IPS-15b (cell line): ENCODE measurements at regions not wholly inside any gene's neighbourhood (a gene's known extent, or its start where the extent isn't known, plus 50 kb on each side); places are given as distances from the start of the nearest gene placed in this dataset.

Experiments
- H3K27me3 ChIP-seq: one replicate; pipeline ENCODE4 v1.6.1; 2013; ENCODE audit warnings: low read length; ENCODE audit not compliant: control insufficient read depth, insufficient read depth
- H3K36me3 ChIP-seq: one replicate; pipeline ENCODE4 v1.6.1; 2013; ENCODE audit warnings: low read length; ENCODE audit not compliant: control insufficient read depth, insufficient read depth
- H3K4me1 ChIP-seq: one replicate; pipeline ENCODE4 v1.6.1; 2013; ENCODE audit warnings: mild to moderate bottlenecking, low read length; ENCODE audit not compliant: control insufficient read depth, insufficient read depth
- H3K4me3 ChIP-seq: one replicate; pipeline ENCODE4 v1.5.1; 2013; ENCODE audit warnings: low read depth, low read length
- H3K9ac ChIP-seq: one replicate; pipeline ENCODE4 v1.6.1; 2013; ENCODE audit warnings: low read depth, mild to moderate bottlenecking, low read length
- H3K9me3 ChIP-seq: one replicate; pipeline ENCODE4 v1.6.1; 2013; ENCODE audit warnings: mild to moderate bottlenecking, low read length; ENCODE audit not compliant: control insufficient read depth, insufficient read depth

DNA sequence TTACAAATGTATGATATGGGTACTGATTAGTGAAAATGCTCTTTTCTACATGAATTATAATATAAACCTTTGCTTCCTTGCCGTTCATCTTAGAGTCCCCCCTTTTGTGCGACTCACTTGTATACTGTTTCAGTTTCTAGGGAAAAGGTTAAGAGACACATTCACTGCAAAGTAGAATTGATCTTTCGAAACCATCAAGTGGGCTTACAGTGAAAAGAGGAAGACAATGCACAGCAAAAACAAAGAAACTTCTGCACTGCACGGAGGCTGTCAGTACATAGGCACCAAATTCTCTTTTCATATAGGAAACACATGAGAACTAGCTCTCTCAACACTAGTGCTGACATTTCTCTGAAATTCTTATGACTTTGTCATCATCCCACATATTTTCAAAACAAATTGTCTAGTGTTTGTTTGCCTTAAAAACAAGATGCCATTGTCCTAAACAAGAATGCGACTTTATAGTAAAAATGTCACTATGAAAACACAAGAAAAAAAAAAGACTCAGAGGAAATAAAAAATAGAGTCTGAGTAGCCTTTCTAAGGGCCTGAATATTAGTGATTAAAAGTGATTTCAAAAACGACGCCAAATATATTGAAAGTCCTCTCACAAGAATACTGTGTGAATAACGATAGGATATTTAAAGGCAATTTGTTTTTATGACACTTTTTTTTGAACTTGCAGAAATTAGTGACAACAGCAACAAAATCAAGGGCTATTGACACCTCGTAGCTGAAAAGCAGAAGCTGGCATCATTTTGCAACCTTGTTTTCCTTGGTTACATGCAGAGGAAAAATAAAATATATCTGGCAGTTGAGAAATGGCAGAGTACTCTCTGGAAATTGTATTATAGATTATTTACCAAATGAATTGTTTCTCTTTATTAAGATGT is 827.0 kb downstream of the BCL11A start:
- Histone ChIP-seq H3K4me1 (no peaks in the 10 kb centered on the region), H3K4me3 (no peak overlapping the region), H3K36me3 (no peaks in the 10 kb centered on the region), H3K9ac (no peak overlapping the region), H3K27me3 (no peaks in the 10 kb centered on the region), H3K9me3 (no peaks in the 10 kb centered on the region)

GRCh38 chr2:59724746-59725145 is 828.7 kb downstream of the BCL11A start:
- Histone ChIP-seq H3K4me3 (no peak overlapping the region), H3K27me3 (no peaks in the 10 kb centered on the region), H3K9me3 (no peaks in the 10 kb centered on the region), H3K4me1 (no peaks in the 10 kb centered on the region), H3K9ac (no peak overlapping the region), H3K36me3 (no peaks in the 10 kb centered on the region)

DNA sequence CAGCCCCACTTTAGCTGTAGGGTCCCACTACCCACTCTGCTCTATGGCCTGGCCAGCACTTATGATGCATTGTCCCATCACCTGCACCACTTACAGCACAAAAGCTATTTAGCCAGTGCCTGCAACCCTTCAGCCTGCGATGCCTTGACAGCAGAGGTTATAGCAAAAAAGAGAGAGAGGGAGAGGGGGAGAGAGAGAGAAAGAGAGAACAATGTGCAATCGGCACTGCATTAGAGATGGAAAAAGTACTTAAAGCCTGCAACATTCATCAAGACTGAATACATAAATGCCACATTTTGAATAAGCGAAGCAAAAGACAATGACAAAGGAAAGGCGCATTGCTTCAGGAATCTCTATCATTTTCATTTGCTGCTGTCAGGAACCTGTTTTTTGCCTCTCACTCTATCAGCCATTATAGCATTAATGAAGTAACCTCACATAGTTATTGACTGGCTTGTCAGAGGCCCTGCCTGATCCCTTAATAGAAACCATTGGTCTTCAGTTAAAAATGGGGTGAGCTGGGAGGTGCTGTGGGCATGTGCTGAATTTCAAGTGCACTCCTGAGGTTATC is 833.1 kb downstream of the BCL11A start:
- no peaks in the 10 kb centered on the region for H3K4me1 ChIP-seq
- no peak overlapping the region for H3K9ac ChIP-seq
- H3K4me3 ChIP-seq, result no peak overlapping the region
- no peaks in the 10 kb centered on the region for H3K36me3 ChIP-seq
- H3K27me3 ChIP-seq, result no peaks in the 10 kb centered on the region
- no peaks in the 10 kb centered on the region for H3K9me3 ChIP-seq

DNA sequence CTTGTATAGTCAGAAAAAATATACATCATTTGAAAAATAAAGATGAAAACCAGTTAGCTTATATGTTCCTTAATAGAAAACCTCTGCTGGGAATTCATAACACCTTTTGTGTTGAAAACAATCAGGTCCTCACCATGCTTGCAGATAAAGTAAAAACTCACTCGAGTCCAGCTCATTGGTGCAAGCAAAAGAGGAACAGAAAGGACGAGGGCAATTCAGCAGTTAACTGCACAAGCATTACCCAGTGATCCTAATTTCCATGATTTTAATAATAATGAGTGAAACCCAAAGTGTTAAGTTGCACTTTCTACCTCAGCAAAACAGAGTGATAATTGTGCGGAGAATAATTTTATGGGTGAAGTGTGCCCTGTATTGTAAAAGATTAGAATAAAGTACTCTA is 839.9 kb downstream of the BCL11A start:
- H3K9ac ChIP-seq, result no peak overlapping the region

GRCh38 chr2:59711121-59711520 is 842.3 kb downstream of the BCL11A start:
- Histone ChIP-seq H3K9ac (no peak overlapping the region), H3K36me3 (no peaks in the 10 kb centered on the region), H3K27me3 (no peaks in the 10 kb centered on the region), H3K9me3 (no peaks in the 10 kb centered on the region), H3K4me3 (no peak overlapping the region), H3K4me1 (no peaks in the 10 kb centered on the region)

More for the DNA sequence above, 839.9 kb downstream of the BCL11A start:
- Histone ChIP-seq H3K9me3 (no peaks in the 10 kb centered on the region), H3K36me3 (no peaks in the 10 kb centered on the region), H3K4me1 (no peaks in the 10 kb centered on the region), H3K27me3 (no peaks in the 10 kb centered on the region), H3K4me3 (no peak overlapping the region)

GRCh38 chr2:59706729-59707128 is 846.7 kb downstream of the BCL11A start:
- Histone ChIP-seq H3K4me1 (no peaks in the 10 kb centered on the region), H3K9ac (no peak overlapping the region), H3K4me3 (no peak overlapping the region), H3K27me3 (no peaks in the 10 kb centered on the region), H3K9me3 (no peaks in the 10 kb centered on the region), H3K36me3 (no peaks in the 10 kb centered on the region)

DNA sequence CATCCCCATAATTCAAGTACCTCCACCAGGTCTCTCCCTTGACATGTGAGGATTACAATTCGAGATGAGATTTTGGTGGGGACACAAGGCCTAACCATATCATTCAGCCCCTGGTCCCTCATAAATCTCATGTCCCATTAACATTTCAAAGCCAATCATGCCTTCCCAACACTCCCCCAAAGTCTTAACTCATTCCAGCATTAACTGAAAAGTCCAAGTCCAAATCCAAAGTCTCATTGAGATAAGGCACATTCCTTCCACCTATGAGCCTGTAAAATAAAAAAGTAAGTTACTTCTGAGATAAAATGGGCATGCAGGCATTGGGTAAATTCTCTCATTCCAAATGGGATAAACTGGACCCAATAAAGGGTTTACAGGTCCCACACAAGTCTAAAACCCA is 849.7 kb downstream of the BCL11A start:
- no peak overlapping the region for H3K4me3 ChIP-seq
- H3K36me3 ChIP-seq, result no peaks in the 10 kb centered on the region
- no peaks in the 10 kb centered on the region for H3K4me1 ChIP-seq
- H3K27me3 ChIP-seq, result no peaks in the 10 kb centered on the region
- H3K9ac ChIP-seq, result no peak overlapping the region
- H3K9me3 ChIP-seq, result no peaks in the 10 kb centered on the region

- H3K9ac ChIP-seq, result no peak overlapping the region
- H3K4me1 ChIP-seq, result no peaks in the 10 kb centered on the region
- no peaks in the 10 kb centered on the region for H3K9me3 ChIP-seq
- H3K36me3 ChIP-seq, result no peaks in the 10 kb centered on the region
- no peak overlapping the region for H3K4me3 ChIP-seq
- H3K27me3 ChIP-seq, result no peaks in the 10 kb centered on the region
These were observed 851.4 kb downstream of the BCL11A start for GRCh38 chr2:59702026-59702425.

DNA sequence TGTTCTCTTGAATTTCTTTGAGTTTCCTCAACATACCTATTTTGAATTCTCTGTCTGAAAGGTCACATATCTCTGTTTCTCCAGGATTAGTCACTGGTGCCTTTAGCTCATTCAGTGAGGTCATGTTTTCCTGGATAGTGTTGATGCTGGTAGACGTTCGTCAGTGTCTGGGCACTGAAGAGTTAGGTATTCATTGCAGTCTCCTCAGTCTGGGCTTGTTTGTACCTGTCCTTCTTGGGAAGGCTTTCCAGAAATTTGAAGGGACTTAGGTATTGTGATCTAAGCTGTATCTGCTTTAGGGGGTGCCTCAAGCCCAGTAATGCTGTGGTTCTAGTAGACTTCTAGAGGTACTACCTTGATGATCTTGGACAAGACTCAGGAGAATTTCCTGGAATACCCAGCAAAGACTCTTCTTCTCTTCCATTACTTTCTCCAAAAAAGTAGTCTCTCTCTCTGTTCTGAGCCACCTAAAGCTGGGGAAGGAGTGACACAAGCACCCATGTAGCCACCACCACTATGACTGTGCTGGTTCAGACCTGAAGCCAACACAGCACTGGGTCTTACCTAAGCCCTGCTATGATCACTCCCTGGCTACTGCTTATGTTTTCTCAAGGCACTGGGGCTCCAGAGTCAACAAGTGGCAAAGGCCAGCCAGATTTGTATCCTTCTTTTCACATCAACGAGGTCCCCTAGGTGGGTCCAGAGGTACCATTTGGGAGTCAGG is 852.0 kb downstream of the BCL11A start:
- Histone ChIP-seq H3K36me3 (no peaks in the 10 kb centered on the region), H3K9ac (no peak overlapping the region), H3K9me3 (no peaks in the 10 kb centered on the region), H3K4me1 (no peaks in the 10 kb centered on the region), H3K4me3 (no peak overlapping the region), H3K27me3 (no peaks in the 10 kb centered on the region)

DNA sequence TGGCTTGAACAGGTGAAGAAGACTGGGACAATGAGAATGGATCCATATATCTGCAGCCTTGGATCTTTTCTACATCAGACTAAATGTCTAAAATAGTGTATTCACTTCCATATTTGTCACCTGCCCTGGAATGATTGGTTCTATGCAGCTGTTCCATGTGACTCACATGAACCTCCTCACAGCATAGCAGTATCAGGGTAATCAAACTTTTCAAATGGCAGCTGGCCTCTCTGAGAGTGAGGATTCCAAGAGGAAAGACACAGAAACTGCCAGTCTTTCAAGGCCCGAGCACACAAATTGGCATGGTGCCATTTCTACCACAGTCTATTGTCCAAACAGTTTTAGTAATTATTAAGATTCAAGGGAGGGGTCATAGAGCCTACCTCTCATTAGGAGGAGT is 859.3 kb downstream of the BCL11A start:
- Histone ChIP-seq H3K36me3 (no peaks in the 10 kb centered on the region), H3K4me3 (no peak overlapping the region)

GRCh38 chr2:59693231-59693959 is 860.1 kb downstream of the BCL11A start:
- no peaks in the 10 kb centered on the region for H3K9me3 ChIP-seq
- H3K36me3 ChIP-seq, result no peaks in the 10 kb centered on the region
- H3K9ac ChIP-seq, result no peak overlapping the region
- no peaks in the 10 kb centered on the region for H3K4me1 ChIP-seq
- H3K4me3 ChIP-seq, result no peak overlapping the region
- no peaks in the 10 kb centered on the region for H3K27me3 ChIP-seq

More for the DNA sequence above, 859.3 kb downstream of the BCL11A start:
- H3K9ac ChIP-seq, result no peak overlapping the region
- H3K4me1 ChIP-seq, result no peaks in the 10 kb centered on the region
- no peaks in the 10 kb centered on the region for H3K27me3 ChIP-seq
- no peaks in the 10 kb centered on the region for H3K9me3 ChIP-seq
